Kidney (tissue), 13 donors: ENCODE measurements at regions not wholly inside any gene's neighbourhood (a gene's known extent, or its start where the extent isn't known, plus 50 kb on each side); places are given as distances from the start of the nearest gene placed in this dataset.

Experiments
- DNase-seq, 5 donors: peaks; one replicate each; pipeline ENCODE4 v3.0.0-alpha.2; 2013 to 2020
- FAIRE-seq: peaks from 2 replicates; lab custom pipeline; 2012; peaks lifted over from hg19 to GRCh38; lab: Jason Lieb, UNC
- H3K27ac ChIP-seq, 2 donors: one replicate each; pipeline ENCODE4 v1.7.0; 2013; ENCODE audit warnings: low read depth in 2 of 2, low read length in 2 of 2, inconsistent platforms in 1 of 2
- H3K27me3 ChIP-seq: one replicate; pipeline ENCODE4 v1.7.1; 2013; ENCODE audit warnings: low read length, inconsistent platforms; ENCODE audit not compliant: control insufficient read depth, insufficient read depth
- H3K36me3 ChIP-seq, 3 donors: one replicate each; pipeline versions ENCODE4 v1.7.0 to v1.7.1; 2013; ENCODE audit warnings: low read length in 3 of 3, control low read depth in 1 of 3, inconsistent platforms in 1 of 3; ENCODE audit not compliant: insufficient read depth in 3 of 3, control insufficient read depth in 2 of 3
- H3K4me1 ChIP-seq, 3 donors: one replicate each; pipeline versions ENCODE4 v1.7.0 to v1.7.1; 2013; ENCODE audit warnings: low read length in 3 of 3, inconsistent platforms in 1 of 3, low read depth in 1 of 3; ENCODE audit not compliant: control insufficient read depth in 2 of 3, insufficient read depth in 2 of 3
- H3K4me3 ChIP-seq, 3 donors: one replicate each; pipeline versions ENCODE4 v1.7.0 to v1.8.1; 2013; ENCODE audit warnings: low read length in 3 of 3, control low read depth in 1 of 3, inconsistent platforms in 1 of 3
- H3K9ac ChIP-seq, 3 donors: one replicate each; pipeline versions ENCODE4 v1.7.0 to v1.7.1; 2013; ENCODE audit warnings: low read length in 3 of 3, control low read depth in 1 of 3, inconsistent platforms in 1 of 3
- H3K9me3 ChIP-seq, 3 donors: one replicate each; pipeline versions ENCODE4 v1.7.0 to v1.7.1; 2013; ENCODE audit warnings: low read length in 3 of 3, control low read depth in 1 of 3, inconsistent platforms in 1 of 3; ENCODE audit not compliant: control insufficient read depth in 2 of 3, insufficient read depth in 1 of 3
- intact Hi-C: fragments of 100-400 bp; cut with DNase I; formaldehyde crosslinking; loops from one replicate; pipeline ENCODE4 v1.11.1; 2022
- TF ChIP-seq, protein P1 (sequence below): IDR thresholded peaks from 3 replicates; pipeline ENCODE4 v1.5.1; 2012; ENCODE audit warnings: mild to moderate bottlenecking, moderate library complexity, borderline replicate concordance; ENCODE audit not compliant: insufficient read depth; ENCODE audit errors: extremely low read depth
- donor health status: control.
- donor health status: control.
- donor health status: control.
- donor health status: control.
- donor health status: control.
- donor health status: DM: yes; HTN: yes; CAD: no.
- donor health status: Normal renal cell carcinoma (clear cell type).

DNA sequence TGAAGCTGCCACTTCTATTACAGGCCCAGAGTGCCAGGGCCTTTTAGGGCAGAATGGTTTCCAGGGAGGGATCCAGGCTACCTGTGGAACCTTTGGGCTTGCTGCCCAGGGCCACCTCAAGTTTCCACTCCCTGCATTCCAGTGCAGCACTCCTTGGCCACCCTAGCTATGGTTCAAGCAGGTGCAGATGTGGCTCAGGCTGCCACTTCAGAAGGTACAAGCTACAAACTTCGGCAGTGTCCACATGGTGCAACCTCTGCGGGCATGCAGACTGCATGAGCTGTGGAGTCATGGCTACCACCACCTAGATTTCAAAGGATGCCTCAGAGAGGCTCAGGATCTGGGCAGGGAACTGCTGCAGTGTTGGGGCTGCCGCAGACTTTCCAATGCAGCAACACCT is 248.1 kb upstream of the UBE2E3 start:
- no peaks in the 10 kb centered on the region for H3K9me3 ChIP-seq
- no peak overlapping the region for H3K4me3 ChIP-seq
- H3K36me3 ChIP-seq, result no peaks in the 10 kb centered on the region
- H3K27ac ChIP-seq, result no peak overlapping the region
- TF ChIP-seq, protein P1, sequence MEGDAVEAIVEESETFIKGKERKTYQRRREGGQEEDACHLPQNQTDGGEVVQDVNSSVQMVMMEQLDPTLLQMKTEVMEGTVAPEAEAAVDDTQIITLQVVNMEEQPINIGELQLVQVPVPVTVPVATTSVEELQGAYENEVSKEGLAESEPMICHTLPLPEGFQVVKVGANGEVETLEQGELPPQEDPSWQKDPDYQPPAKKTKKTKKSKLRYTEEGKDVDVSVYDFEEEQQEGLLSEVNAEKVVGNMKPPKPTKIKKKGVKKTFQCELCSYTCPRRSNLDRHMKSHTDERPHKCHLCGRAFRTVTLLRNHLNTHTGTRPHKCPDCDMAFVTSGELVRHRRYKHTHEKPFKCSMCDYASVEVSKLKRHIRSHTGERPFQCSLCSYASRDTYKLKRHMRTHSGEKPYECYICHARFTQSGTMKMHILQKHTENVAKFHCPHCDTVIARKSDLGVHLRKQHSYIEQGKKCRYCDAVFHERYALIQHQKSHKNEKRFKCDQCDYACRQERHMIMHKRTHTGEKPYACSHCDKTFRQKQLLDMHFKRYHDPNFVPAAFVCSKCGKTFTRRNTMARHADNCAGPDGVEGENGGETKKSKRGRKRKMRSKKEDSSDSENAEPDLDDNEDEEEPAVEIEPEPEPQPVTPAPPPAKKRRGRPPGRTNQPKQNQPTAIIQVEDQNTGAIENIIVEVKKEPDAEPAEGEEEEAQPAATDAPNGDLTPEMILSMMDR, result no peak
- intact Hi-C loops, result no loop called here
- H3K9ac ChIP-seq, result no peak overlapping the region
- DNase-seq (no peak), FAIRE-seq (no peak)
- H3K27me3 ChIP-seq, result no peaks in the 10 kb centered on the region
- H3K4me1 ChIP-seq, result no peaks in the 10 kb centered on the region

DNA sequence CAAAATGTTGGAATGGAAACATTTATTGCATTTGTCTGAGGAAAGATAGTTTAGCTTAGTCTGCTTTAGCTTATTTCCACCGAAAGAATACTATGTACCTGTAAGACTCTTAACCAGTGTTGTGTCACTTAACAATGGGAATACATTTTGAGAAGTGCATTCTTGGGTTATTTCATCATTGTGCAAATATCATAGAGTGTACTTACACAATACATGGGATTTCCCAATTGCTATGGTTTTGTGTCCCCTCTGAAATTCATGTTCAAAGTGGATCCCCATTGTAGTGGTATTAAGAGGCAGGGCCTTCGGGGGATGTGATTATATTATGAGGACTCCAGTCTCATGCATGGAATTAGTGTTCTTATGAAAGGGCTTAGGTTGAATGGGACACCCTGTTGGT is 249.4 kb upstream of the UBE2E3 start:
- Histone ChIP-seq H3K4me3 (no peak overlapping the region), H3K9me3 (no peaks in the 10 kb centered on the region), H3K4me1 (no peaks in the 10 kb centered on the region), H3K27ac (no peak overlapping the region), H3K27me3 (no peaks in the 10 kb centered on the region), H3K36me3 (no peaks in the 10 kb centered on the region), H3K9ac (no peak overlapping the region)
- FAIRE-seq (no peak), DNase-seq (no peak)
- intact Hi-C loops, result no loop called here
- TF ChIP-seq, protein P1, result no peak

DNA sequence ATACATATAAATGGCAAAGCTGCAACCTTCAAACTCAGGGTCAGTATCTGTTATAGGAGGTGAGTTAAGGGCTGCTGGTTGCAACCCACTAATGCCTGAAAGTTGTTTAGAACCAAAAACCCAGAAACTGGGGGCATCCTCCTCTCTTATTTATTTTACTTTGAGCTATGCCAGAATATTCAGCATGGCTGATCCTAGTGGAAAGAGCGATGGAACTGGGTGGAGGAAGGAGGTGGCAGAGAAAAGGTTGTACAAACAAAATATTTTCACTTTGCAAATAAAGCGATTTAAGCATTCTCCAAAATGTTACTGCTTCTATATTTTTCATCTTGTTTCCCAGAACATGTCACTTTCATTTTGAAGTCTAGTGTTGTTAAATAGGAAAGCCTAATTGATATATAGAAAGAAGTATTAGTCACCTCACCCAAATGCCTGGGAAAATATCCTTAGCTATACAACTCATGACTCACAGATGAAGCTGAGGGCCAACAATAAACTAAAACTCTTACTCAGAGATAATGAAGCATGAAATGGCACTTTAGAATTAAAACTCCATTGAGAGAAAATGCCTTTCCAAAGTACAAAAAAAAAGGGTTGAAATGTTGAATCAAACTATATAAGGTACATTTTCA is 251.4 kb upstream of the UBE2E3 start:
- Histone ChIP-seq H3K9ac (no peak overlapping the region), H3K9me3 (no peaks in the 10 kb centered on the region), H3K36me3 (no peaks in the 10 kb centered on the region), H3K4me1 (no peaks in the 10 kb centered on the region), H3K4me3 (no peak overlapping the region), H3K27me3 (no peaks in the 10 kb centered on the region), H3K27ac (no peak overlapping the region)
- FAIRE-seq (no peak), DNase-seq (no peak)
- intact Hi-C loops, result no loop called here
- TF ChIP-seq, protein P1, result no peak

DNA sequence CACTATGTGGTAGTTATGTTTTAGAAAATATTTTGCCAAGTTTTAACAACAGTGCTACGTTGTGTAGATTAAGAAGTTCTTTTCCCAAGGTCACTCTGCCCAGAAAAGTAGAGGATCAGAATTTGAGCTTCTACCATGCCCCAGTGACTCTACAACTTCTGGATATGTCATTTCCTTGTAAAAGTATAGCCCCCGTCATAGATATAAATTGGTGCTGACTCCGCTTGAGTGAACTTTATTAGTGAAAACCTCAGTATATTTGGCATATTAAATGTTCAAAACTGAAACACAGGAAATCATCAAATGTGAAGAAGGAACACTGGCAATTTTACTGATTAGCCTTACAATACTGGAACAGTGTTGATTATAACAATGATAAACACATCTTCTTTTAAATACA is 256.7 kb upstream of the UBE2E3 start:
- no peak overlapping the region for H3K9ac ChIP-seq
- DNase-seq, result no peak
- FAIRE-seq, result no peak

More for the DNA sequence above, 256.7 kb upstream of the UBE2E3 start:
- intact Hi-C loops, result no loop called here
- no peaks in the 10 kb centered on the region for H3K27me3 ChIP-seq
- no peak overlapping the region for H3K4me3 ChIP-seq
- H3K36me3 ChIP-seq, result no peaks in the 10 kb centered on the region
- no peak overlapping the region for H3K27ac ChIP-seq
- H3K4me1 ChIP-seq, result no peaks in the 10 kb centered on the region
- TF ChIP-seq, protein P1, result no peak
- H3K9me3 ChIP-seq, result no peaks in the 10 kb centered on the region
